VCaP (cell line): ENCODE measurements at regions not wholly inside any gene's neighbourhood (a gene's known extent, or its start where the extent isn't known, plus 50 kb on each side); places are given as distances from the start of the nearest gene placed in this dataset.

Experiments used
- H3K27ac ChIP-seq: fragments of 450-650 bp; 2 replicates; pipeline ENCODE4 v1.5.1; 2017
- CTCF ChIP-seq: fragments of 450-650 bp; conservative IDR thresholded peaks from 2 replicates; pipeline ENCODE4 v1.5.1; 2017; ENCODE audit warnings: mild to moderate bottlenecking, moderate library complexity

DNA sequence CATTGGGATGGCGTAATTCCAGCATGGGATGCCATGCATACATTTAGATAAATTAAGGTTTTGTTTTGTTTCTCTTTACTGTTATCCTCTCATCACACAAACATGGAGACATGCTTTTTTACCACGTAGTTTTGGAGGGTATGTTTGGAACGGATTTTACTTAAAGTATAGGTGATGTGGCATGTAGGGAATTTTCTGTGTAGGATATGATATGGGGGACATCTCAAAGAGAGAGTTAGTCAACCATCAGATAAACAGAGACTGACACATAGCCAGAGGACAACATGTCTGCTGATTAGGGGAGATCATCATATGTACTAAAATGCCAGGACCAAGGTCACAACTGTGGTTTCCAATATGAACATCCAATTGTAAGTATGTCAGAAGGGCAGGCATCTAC, 503.9 kb downstream of the HAPSTR1 start:
- no peak for TF ChIP-seq CTCF
- H3K27ac ChIP-seq: no peak overlapping the region

DNA sequence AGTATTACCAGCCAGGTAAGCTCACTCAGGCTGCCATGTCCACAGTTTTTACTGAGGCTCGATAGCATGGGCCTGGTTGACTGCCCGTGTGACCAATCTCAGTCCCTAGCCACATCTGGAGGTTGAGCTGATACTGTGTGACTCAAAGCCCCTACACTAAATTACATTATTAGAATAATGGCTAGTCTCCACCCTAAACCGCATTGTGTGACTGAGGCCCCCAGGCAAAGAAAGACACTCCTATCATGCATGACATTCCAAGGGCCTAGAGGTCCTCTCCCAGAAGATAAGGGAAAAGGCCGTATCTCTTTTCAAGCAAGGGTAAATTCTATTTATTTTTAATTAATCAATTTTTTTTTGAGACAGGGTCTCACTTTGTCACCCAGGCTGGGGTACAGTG, 505.3 kb downstream of the HAPSTR1 start:
- TF ChIP-seq CTCF: no peak
- H3K27ac ChIP-seq: no peak overlapping the region

DNA sequence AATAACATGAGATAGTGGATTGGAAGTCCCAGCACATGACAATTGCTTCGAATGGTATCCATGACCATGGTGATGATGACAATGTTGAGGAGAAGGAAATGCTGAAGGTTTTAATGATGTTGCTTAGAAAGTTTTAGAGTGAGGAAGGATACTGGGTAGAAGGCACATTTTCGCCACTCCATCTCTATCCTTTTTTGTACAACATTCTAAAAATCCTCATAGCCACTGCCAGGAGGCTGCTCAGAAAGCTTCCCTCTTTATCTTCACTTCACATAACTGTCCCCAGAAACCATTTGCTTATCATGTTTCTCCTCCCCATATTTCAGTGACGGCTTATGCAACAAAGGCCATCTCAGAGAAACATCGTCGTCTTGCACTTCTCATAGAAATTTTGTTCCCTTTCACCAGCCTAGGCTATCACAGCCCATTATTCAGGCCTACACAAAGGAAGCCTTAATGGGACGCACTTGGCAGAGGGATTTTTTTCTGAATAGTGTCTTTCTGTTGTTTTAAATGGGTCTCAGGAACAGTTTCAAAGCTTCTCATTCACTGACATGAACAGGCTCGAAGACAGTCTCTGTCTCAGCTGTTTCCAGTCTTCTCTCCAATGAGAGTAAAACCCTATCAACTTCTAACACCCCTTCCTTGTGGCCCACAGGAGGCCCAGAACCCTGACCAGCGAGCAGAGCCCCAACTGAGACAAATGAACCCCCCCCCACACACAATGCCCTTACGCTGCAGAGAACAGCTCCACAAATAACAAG, 506.7 kb downstream of the HAPSTR1 start:
- no peak for TF ChIP-seq CTCF
- H3K27ac ChIP-seq: no peak overlapping the region

DNA sequence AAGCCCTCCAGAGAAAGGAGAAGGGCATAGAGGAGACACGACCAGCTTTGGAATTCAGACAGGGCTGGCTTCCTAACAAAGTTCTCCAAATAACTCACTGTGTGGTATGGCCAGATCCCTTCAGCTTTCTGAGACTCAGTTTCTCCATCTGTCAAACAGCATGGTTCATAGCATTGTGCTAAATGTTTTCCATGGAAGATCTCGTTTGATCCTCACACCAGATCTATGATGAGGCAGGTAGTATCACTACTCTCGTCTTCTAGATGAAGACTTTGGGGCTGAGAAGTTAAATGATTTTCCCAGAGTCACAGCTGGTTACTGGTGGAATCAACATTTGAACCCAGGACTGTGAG, 507.3 kb downstream of the HAPSTR1 start:
- TF ChIP-seq CTCF: no peak
- no peak overlapping the region for H3K27ac ChIP-seq

DNA sequence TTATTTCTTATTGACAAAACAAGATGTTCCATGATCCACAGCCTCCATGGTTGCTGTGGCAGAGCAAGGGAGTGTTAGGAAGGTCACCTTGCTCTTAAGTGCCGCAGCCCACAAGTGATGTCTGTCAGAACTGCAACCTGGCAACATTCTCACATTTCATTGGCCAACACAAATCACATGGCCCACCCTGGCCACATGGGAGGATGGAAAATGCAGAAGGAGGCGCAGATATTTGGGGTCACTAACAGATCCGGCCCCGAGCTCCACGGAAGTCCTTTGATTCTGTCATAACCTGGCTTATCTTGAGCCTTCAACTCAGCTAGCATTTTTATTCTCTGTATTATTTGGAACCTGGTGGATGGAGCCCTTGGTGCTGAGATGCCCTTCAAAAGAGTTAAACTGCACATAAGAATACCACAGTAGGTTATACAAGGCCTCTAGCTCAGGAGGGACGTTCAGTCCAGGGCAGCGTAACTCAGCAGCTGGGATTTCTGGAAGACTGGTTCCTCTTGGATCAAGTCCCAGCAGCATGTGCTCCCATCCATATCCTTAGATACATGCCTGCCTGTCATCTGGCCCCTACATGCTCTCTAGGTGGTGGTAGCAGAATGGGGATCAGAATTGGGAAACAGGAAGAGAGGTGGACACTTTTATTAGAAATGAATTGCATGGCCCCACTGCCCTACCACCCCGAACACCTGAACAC, 508.1 kb downstream of the HAPSTR1 start:
- no peak for TF ChIP-seq CTCF

GRCh38 chr16:9602189-9602588, 510.7 kb downstream of the HAPSTR1 start:
- no peak overlapping the region for H3K27ac ChIP-seq
- TF ChIP-seq CTCF: no peak

More for the DNA sequence above, 508.1 kb downstream of the HAPSTR1 start:
- no peak overlapping the region for H3K27ac ChIP-seq

GRCh38 chr16:9603316-9603715, 511.9 kb downstream of the HAPSTR1 start:
- TF ChIP-seq CTCF: no peak
- H3K27ac ChIP-seq: no peak overlapping the region
